Heart left ventricle (tissue), 13 donors: ENCODE measurements at regions not wholly inside any gene's neighbourhood (a gene's known extent, or its start where the extent isn't known, plus 50 kb on each side); places are given as distances from the start of the nearest gene placed in this dataset.

ENCODE experiments used
- CTCF ChIP-seq, 12 donors: fragments of 200-600 bp; sonication (generic) in 4 of 12; IDR thresholded peaks; one replicate each; pipeline versions ENCODE4 v1.5.0 to v1.8.0; 2018 to 2022; ENCODE audit warnings: antibody characterized with exemption in 12 of 12, mild to moderate bottlenecking in 5 of 12
- POLR2A ChIP-seq, 2 donors: fragments of 450-650 bp; IDR thresholded peaks; one replicate each; pipeline ENCODE4 v1.6.1; 2017; ENCODE audit warnings: antibody characterized with exemption in 2 of 2, mild to moderate bottlenecking in 2 of 2, moderate library complexity in 2 of 2
- donor health status: ischemic (EF 13 %, LVEDD 7.1; RV severe dilation, severe dysfunction).
- donor health status: DM: no; HTN: yes; CAD: no.
- donor health status: DM: no; HTN: no; CAD: no.
- donor health status: ischemic (EF 25% LVEDD 6.9; RV normal size, moderate dysfunction).
- donor health status: ischemic (EF 25% LVEDD 5.7; RV mildly dilated, moderate dysfunction).
- donor health status: ischemic (EF 35%, LVEDD 5.7; RV mildly dilated, moderate dysfunction).
- donor health status: nonischemic (EF 11% LVEDD 7.7; RV severe dilation, severe dysfunction).
- donor health status: DM: yes; HTN: yes; CAD: no.
- donor health status: PGD.
- donor health status: ischemic (EF 29% LVEDD 5.4; RV normal size, mild dysfunction).
- donor health status: nonischemic (EF 23%, LVEDD 6.1; RV moderate dilation, normal function).

GRCh38 chr1:181344091-181344490, 139.2 kb upstream of the CACNA1E start:
- TF ChIP-seq CTCF (IDR thresholded peaks at IDR 0.05) (no peak), POLR2A (IDR thresholded peaks at IDR 0.05) (no peak)
